ENCODE measurements at regions not wholly inside any gene's neighbourhood (a gene's known extent, or its start where the extent isn't known, plus 50 kb on each side); places are given as distances from the start of the nearest gene placed in this dataset.
"Not testable (repeated sequence)": the region's sequence is repeated elsewhere in the genome, so short reads cannot be mapped to it uniquely, and the experiment has no call there.

GRCh38 chr9:34771007-34771406, 61.1 kb upstream of the CCL21 start:
- H3K4me1 ChIP-seq (ENCODE audit: insufficient read depth, low read length): no peaks in the 10 kb centered on the region; the same call in 1 of the 2 replicates
- H3K9ac ChIP-seq (ENCODE audit: low read depth, low read length): no peak overlapping the region
- no peaks in the 10 kb centered on the region for H3K36me3 ChIP-seq (ENCODE audit: insufficient read depth, low read length)
- no peaks in the 10 kb centered on the region for H3K9me3 ChIP-seq (ENCODE audit: control insufficient read depth, insufficient read depth, low read length)

- H3K9me3 ChIP-seq (ENCODE audit: control insufficient read depth, insufficient read depth, low read length); H3K36me3 ChIP-seq (ENCODE audit: insufficient read depth, low read length); H3K4me1 ChIP-seq (ENCODE audit: insufficient read depth, low read length); H3K9ac ChIP-seq (ENCODE audit: low read depth, low read length): not testable (repeated sequence)
These were observed 57.2 kb upstream of the CCL21 start for GRCh38 chr9:34767087-34767486.

- not testable (repeated sequence) for H3K9me3 ChIP-seq (ENCODE audit: control insufficient read depth, insufficient read depth, low read length); H3K36me3 ChIP-seq (ENCODE audit: insufficient read depth, low read length)
These were observed 50.5 kb upstream of the CCL21 start for GRCh38 chr9:34760196-34761040.

More at GRCh38 chr9:34760196-34761040, 50.5 kb upstream of the CCL21 start:
- H3K9ac ChIP-seq (ENCODE audit: low read depth, low read length); H3K4me1 ChIP-seq (ENCODE audit: insufficient read depth, low read length): not testable (repeated sequence)

All from ES-I3 (cell line).